WTC11 (cell line): ENCODE measurements at regions not wholly inside any gene's neighbourhood (a gene's known extent, or its start where the extent isn't known, plus 50 kb on each side); places are given as distances from the start of the nearest gene placed in this dataset.

ENCODE experiments used
- AR ChIP-seq: fragments of 250-450 bp; sonication (Bioruptor Pico); IDR thresholded peaks from 2 replicates; pipeline ENCODE4 v1.9.0; 2021; ENCODE audit warnings: mild to moderate bottlenecking
- CTCF ChIP-seq: fragments of 200-600 bp; IDR thresholded peaks from 2 replicates; pipeline ENCODE4 v1.8.0; 2022; ENCODE audit warnings: antibody characterized with exemption
- GTF2I ChIP-seq: fragments of 250-450 bp; sonication (Bioruptor Pico); conservative IDR thresholded peaks from 2 replicates; pipeline ENCODE4 v1.4.0; 2021; ENCODE audit warnings: mild to moderate bottlenecking
- JUN ChIP-seq: sonication (generic); formaldehyde crosslinking; IDR thresholded peaks from 2 replicates; pipeline ENCODE4 v1.8.0; 2023; ENCODE audit warnings: mild to moderate bottlenecking, missing genetic modification reagents
- ZNF317 ChIP-seq: sonication (generic); formaldehyde crosslinking; IDR thresholded peaks from 2 replicates; pipeline ENCODE4 v1.8.1; 2023; ENCODE audit warnings: low read depth, mild to moderate bottlenecking, moderate library complexity, missing genetic modification reagents, borderline replicate concordance
- TF ChIP-seq, protein P1 (sequence below): sonication (generic); formaldehyde crosslinking; IDR thresholded peaks from 2 replicates; pipeline ENCODE4 v1.8.1; 2022; ENCODE audit warnings: mild to moderate bottlenecking, missing genetic modification reagents, moderate library complexity, borderline replicate concordance
- TF ChIP-seq, protein P2 (sequence below): sonication (generic); formaldehyde crosslinking; IDR thresholded peaks from 2 replicates; pipeline ENCODE4 v1.8.1; 2022; ENCODE audit warnings: low read depth, missing genetic modification reagents, borderline replicate concordance

- TF ChIP-seq, protein P1, sequence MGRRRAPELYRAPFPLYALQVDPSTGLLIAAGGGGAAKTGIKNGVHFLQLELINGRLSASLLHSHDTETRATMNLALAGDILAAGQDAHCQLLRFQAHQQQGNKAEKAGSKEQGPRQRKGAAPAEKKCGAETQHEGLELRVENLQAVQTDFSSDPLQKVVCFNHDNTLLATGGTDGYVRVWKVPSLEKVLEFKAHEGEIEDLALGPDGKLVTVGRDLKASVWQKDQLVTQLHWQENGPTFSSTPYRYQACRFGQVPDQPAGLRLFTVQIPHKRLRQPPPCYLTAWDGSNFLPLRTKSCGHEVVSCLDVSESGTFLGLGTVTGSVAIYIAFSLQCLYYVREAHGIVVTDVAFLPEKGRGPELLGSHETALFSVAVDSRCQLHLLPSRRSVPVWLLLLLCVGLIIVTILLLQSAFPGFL (CRISPR knock-in tag), result no peak
- no peak for TF ChIP-seq ZNF317 (CRISPR knock-in tag)
- TF ChIP-seq GTF2I, result no peak
- no peak for TF ChIP-seq AR (CRISPR knock-in tag)
- no peak for TF ChIP-seq CTCF
- TF ChIP-seq, protein P2, sequence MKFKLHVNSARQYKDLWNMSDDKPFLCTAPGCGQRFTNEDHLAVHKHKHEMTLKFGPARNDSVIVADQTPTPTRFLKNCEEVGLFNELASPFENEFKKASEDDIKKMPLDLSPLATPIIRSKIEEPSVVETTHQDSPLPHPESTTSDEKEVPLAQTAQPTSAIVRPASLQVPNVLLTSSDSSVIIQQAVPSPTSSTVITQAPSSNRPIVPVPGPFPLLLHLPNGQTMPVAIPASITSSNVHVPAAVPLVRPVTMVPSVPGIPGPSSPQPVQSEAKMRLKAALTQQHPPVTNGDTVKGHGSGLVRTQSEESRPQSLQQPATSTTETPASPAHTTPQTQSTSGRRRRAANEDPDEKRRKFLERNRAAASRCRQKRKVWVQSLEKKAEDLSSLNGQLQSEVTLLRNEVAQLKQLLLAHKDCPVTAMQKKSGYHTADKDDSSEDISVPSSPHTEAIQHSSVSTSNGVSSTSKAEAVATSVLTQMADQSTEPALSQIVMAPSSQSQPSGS (CRISPR knock-in tag), result no peak
- no peak for TF ChIP-seq JUN (CRISPR knock-in tag)
These were observed 404.2 kb upstream of the RNF32 start for GRCh38 chr7:156236181-156236889.
